Liver (tissue), 8 donors: ENCODE measurements at regions not wholly inside any gene's neighbourhood (a gene's known extent, or its start where the extent isn't known, plus 50 kb on each side); places are given as distances from the start of the nearest gene placed in this dataset.

Experiments used
- DNase-seq: peaks from one replicate; pipeline ENCODE4 v3.0.0-alpha.2; 2017; ENCODE audit warnings: low spot score
- H3K27ac ChIP-seq, 2 donors: one replicate each; pipeline ENCODE4 v1.7.0; 2013; ENCODE audit warnings: inconsistent platforms in 2 of 2, low read length in 2 of 2, control low read depth in 1 of 2, low read depth in 1 of 2, mild to moderate bottlenecking in 1 of 2
- H3K27me3 ChIP-seq, 4 donors: one replicate each; pipeline versions ENCODE4 v1.6.1 to v1.7.0; 2013; ENCODE audit warnings: low read length in 3 of 4, inconsistent platforms in 1 of 4, mild to moderate bottlenecking in 1 of 4, moderate library complexity in 1 of 4; ENCODE audit not compliant: control insufficient read depth in 4 of 4, insufficient read depth in 4 of 4
- H3K36me3 ChIP-seq, 4 donors: one replicate each; pipeline versions ENCODE4 v1.6.1 to v1.7.0; 2013; ENCODE audit warnings: low read length in 3 of 4, mild to moderate bottlenecking in 3 of 4, low read depth in 1 of 4, moderate library complexity in 1 of 4; ENCODE audit not compliant: control insufficient read depth in 4 of 4, insufficient read depth in 3 of 4
- H3K4me1 ChIP-seq, 4 donors: one replicate each; pipeline versions ENCODE4 v1.6.1 to v1.7.0; 2013; ENCODE audit warnings: low read length in 3 of 4, mild to moderate bottlenecking in 3 of 4, moderate library complexity in 1 of 4; ENCODE audit not compliant: control insufficient read depth in 4 of 4, insufficient read depth in 4 of 4
- H3K4me3 ChIP-seq, 3 donors: one replicate each; pipeline versions ENCODE4 v1.6.1 to v1.7.0; 2013; ENCODE audit warnings: low read length in 3 of 3, control low read depth in 1 of 3, low read depth in 1 of 3, mild to moderate bottlenecking in 1 of 3
- H3K9ac ChIP-seq, 2 donors: one replicate each; pipeline ENCODE4 v1.7.0; 2013; ENCODE audit warnings: low read length in 2 of 2, mild to moderate bottlenecking in 2 of 2, moderate library complexity in 2 of 2, control low read depth in 1 of 2, low read depth in 1 of 2
- H3K9me3 ChIP-seq, 4 donors: one replicate each; pipeline versions ENCODE4 v1.6.1 to v1.7.0; 2013; ENCODE audit warnings: low read length in 3 of 4; ENCODE audit not compliant: control insufficient read depth in 4 of 4
- ATF3 ChIP-seq: IDR thresholded peaks from 2 replicates; pipeline ENCODE4 v1.6.1; 2016; ENCODE audit warnings: antibody characterized with exemption
- CTCF ChIP-seq: fragments of 150-350 bp; IDR thresholded peaks from 2 replicates; pipeline ENCODE4 v1.5.1; 2017; ENCODE audit warnings: improper control_type of control experiment, low read depth, low read length; ENCODE audit not compliant: missing input control
- EGR1 ChIP-seq, 2 donors: IDR thresholded peaks; 2 replicates each; pipeline ENCODE4 v1.6.1; 2016 to 2018; ENCODE audit warnings: antibody characterized with exemption in 2 of 2, low read depth in 2 of 2
- FOXA1 ChIP-seq: IDR thresholded peaks from 2 replicates; pipeline ENCODE4 v1.6.1; 2016; ENCODE audit warnings: antibody characterized with exemption
- FOXA2 ChIP-seq: IDR thresholded peaks from 2 replicates; pipeline ENCODE4 v1.6.1; 2016; ENCODE audit warnings: antibody characterized with exemption
- GABPA ChIP-seq, 2 donors: IDR thresholded peaks in 1 of 2; conservative IDR thresholded peaks in 1 of 2; 2 replicates each; pipeline ENCODE4 v1.6.1; 2016; ENCODE audit warnings: antibody characterized with exemption in 2 of 2, mild to moderate bottlenecking in 1 of 2, moderate library complexity in 1 of 2
- HNF4G ChIP-seq: IDR thresholded peaks from 2 replicates; pipeline ENCODE4 v1.6.1; 2016; ENCODE audit warnings: antibody characterized with exemption
- JUND ChIP-seq, 2 donors: IDR thresholded peaks; 2 replicates each; pipeline ENCODE4 v1.6.1; 2016; ENCODE audit warnings: antibody characterized with exemption in 2 of 2
- MAX ChIP-seq: IDR thresholded peaks from 2 replicates; pipeline ENCODE4 v1.6.1; 2016; ENCODE audit warnings: antibody characterized with exemption
- NR2F2 ChIP-seq: IDR thresholded peaks from 2 replicates; pipeline ENCODE4 v1.6.1; 2016; ENCODE audit warnings: antibody characterized with exemption
- RAD21 ChIP-seq, 2 donors: IDR thresholded peaks; 2 replicates each; pipeline ENCODE4 v1.6.1; 2016; ENCODE audit warnings: antibody characterized with exemption in 2 of 2, mild to moderate bottlenecking in 2 of 2
- REST ChIP-seq: IDR thresholded peaks from 2 replicates; pipeline ENCODE4 v1.6.1; 2016; ENCODE audit warnings: antibody characterized with exemption, mild to moderate bottlenecking
- RXRA ChIP-seq, 2 donors: IDR thresholded peaks; 2 replicates each; pipeline ENCODE4 v1.6.1; 2017 to 2018; ENCODE audit warnings: antibody characterized with exemption in 2 of 2, mild to moderate bottlenecking in 1 of 2
- SP1 ChIP-seq: IDR thresholded peaks from 2 replicates; pipeline ENCODE4 v1.6.1; 2018; ENCODE audit warnings: antibody characterized with exemption, mild to moderate bottlenecking
- TAF1 ChIP-seq: conservative IDR thresholded peaks from 2 replicates; pipeline ENCODE4 v1.6.1; 2016; ENCODE audit warnings: antibody characterized with exemption, mild to moderate bottlenecking
- YY1 ChIP-seq: IDR thresholded peaks from 2 replicates; pipeline ENCODE4 v1.6.1; 2016; ENCODE audit warnings: antibody characterized with exemption, mild to moderate bottlenecking
- ZBTB33 ChIP-seq: IDR thresholded peaks from 2 replicates; pipeline ENCODE4 v1.6.1; 2016; ENCODE audit warnings: antibody characterized with exemption
- whole genome bisulfite sequencing: extraction: QIAGEN DNeasy Blood & Tissue Kit; methylation state at CpG from one replicate; pipeline ENCODE4 v1.1.7; 2013; 5-methylcytosine and 5-hydroxymethylcytosine counted together
- donor health status: healthy.
- donor health status: healthy.
- donor health status: healthy.
- donor health status: healthy.
- donor health status: healthy.

- DNase-seq, result no peak
- Histone ChIP-seq H3K4me3 (no peak overlapping the region), H3K27ac (no peak overlapping the region), H3K9ac (no peak overlapping the region), H3K36me3 (no peaks in the 10 kb centered on the region), H3K27me3 (peaks cover 0 to under 1% (median 0%) of the 10 kb centered on the region in 4 donors), H3K9me3 (no peaks in the 10 kb centered on the region), H3K4me1 (no peaks in the 10 kb centered on the region)
- WGBS, result 69% methylated on average over 8 of the region's 8 CpGs
- TF ChIP-seq FOXA1, result no peak
- TF ChIP-seq RXRA (IDR thresholded peaks at IDR 0.05), result no peak
- TF ChIP-seq HNF4G, result no peak
- no peak for TF ChIP-seq NR2F2
- no peak for TF ChIP-seq JUND (IDR thresholded peaks at IDR 0.05)
- no peak for TF ChIP-seq CTCF
- no peak for TF ChIP-seq FOXA2
- no peak for TF ChIP-seq REST
- TF ChIP-seq TAF1, result no peak
- TF ChIP-seq RAD21 (IDR thresholded peaks at IDR 0.05), result no peak
- no peak for TF ChIP-seq GABPA (IDR thresholded peaks at IDR 0.05 in 1 of 2, conservative IDR thresholded peaks at IDR 0.05 in 1 of 2)
- no peak for TF ChIP-seq EGR1 (IDR thresholded peaks at IDR 0.05; ENCODE audit: low read depth in 2 of 2)
- no peak for TF ChIP-seq ATF3
Measured at GRCh38 chr5:3741374-3741770, 145.7 kb downstream of the IRX1 start.

- no peaks in the 10 kb centered on the region for H3K36me3 ChIP-seq
- no peak for DNase-seq
- H3K9me3 ChIP-seq, result peaks cover 0 to 2% (median 0%) of the 10 kb centered on the region in 4 donors
- TF ChIP-seq ZBTB33 (no peak), RXRA (IDR thresholded peaks at IDR 0.05) (no peak), HNF4G (no peak), NR2F2 (no peak), FOXA1 (no peak), SP1 (no peak), CTCF (no peak), RAD21 (IDR thresholded peaks at IDR 0.05) (no peak), TAF1 (no peak), YY1 (no peak), JUND (IDR thresholded peaks at IDR 0.05) (no peak), REST (no peak), MAX (no peak), FOXA2 (no peak)
- H3K27ac ChIP-seq, result no peak overlapping the region
- no peak overlapping the region for H3K9ac ChIP-seq
- 79% methylated on average over 3 of the region's 3 CpGs for WGBS
- no peaks in the 10 kb centered on the region for H3K4me1 ChIP-seq
- no peak overlapping the region for H3K4me3 ChIP-seq
- no peaks in the 10 kb centered on the region for H3K27me3 ChIP-seq
Measured at GRCh38 chr5:3742750-3743149, 147.1 kb downstream of the IRX1 start.
